ENCODE measurements at regions not wholly inside any gene's neighbourhood (a gene's known extent, or its start where the extent isn't known, plus 50 kb on each side); places are given as distances from the start of the nearest gene placed in this dataset.

DNA sequence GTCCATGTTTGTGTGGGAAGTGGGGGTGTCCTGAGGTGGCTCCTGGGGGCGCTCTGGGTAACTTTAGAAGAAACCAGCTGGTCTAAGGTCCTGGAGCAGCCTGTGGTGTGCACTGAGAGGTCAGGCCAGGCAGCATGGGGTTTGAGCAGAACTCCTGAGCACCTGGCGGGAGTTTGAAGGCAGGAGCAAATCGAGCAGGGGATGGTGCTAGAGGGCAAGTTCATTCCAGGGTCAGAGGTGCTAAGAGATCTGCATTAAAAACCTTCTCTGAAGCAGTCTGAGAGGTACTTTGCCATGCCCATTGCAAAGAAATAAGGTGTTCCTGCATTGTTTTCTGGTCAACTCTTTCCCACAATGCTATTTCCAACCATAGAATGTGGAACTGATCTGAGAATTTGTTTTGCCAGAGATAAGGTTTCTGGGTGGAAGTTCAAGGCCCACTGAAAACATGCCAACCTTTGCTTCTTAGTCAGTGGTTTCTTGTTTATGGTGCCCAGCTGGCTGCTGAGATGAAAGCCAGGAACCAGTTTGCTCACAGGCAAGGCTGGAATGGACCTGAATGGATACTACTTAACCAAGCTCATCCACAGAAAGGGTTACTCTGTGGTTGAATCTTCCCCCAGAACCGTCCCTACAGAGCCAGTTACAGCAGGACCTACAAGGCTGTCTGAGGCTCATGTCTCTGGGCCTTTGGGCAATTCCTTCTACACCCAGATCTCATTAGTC lies 136.3 kb upstream of the TMEM72 start:
- H3K27me3 Mint-ChIP-seq (ENCODE audit: unreplicated experiment), result peaks cover 1% of the 10 kb centered on the region
- H3K36me3 Mint-ChIP-seq (ENCODE audit: low read depth, unreplicated experiment), result no peaks in the 10 kb centered on the region
- TF ChIP-seq, protein P1, sequence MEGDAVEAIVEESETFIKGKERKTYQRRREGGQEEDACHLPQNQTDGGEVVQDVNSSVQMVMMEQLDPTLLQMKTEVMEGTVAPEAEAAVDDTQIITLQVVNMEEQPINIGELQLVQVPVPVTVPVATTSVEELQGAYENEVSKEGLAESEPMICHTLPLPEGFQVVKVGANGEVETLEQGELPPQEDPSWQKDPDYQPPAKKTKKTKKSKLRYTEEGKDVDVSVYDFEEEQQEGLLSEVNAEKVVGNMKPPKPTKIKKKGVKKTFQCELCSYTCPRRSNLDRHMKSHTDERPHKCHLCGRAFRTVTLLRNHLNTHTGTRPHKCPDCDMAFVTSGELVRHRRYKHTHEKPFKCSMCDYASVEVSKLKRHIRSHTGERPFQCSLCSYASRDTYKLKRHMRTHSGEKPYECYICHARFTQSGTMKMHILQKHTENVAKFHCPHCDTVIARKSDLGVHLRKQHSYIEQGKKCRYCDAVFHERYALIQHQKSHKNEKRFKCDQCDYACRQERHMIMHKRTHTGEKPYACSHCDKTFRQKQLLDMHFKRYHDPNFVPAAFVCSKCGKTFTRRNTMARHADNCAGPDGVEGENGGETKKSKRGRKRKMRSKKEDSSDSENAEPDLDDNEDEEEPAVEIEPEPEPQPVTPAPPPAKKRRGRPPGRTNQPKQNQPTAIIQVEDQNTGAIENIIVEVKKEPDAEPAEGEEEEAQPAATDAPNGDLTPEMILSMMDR (IDR thresholded peaks at IDR 0.05; ENCODE audit: unreplicated experiment), result no peak
- H3K9me3 Mint-ChIP-seq (ENCODE audit: unreplicated experiment), result no peaks in the 10 kb centered on the region
- no peak for DNase-seq (ENCODE audit: low spot score)
- no peak overlapping the region for H3K27ac Mint-ChIP-seq (ENCODE audit: unreplicated experiment)
- H3K4me3 Mint-ChIP-seq (ENCODE audit: unreplicated experiment), result no peak overlapping the region
- H3K4me1 Mint-ChIP-seq (ENCODE audit: unreplicated experiment), result no peaks in the 10 kb centered on the region

DNA sequence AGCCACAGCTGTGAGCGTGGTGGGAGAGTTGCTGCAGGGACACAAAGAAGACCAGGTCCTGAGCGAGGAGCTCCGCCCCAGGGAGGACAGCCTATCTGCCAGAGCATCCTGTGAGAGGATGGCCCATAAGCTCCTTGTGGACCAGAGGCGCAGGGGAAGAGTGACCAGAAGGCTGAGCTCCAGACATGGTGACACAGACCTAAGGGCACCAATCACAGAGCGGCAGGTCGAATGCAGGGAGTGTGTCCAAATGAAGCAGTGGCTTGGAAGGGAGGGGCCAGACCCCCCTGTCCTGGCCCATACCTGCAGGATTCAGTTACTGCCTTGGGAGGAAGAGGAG lies 135.8 kb upstream of the TMEM72 start:
- Mint-ChIP-seq H3K27ac (ENCODE audit: unreplicated experiment) (no peak overlapping the region), H3K36me3 (ENCODE audit: low read depth, unreplicated experiment) (no peaks in the 10 kb centered on the region), H3K4me3 (ENCODE audit: unreplicated experiment) (no peak overlapping the region), H3K9me3 (ENCODE audit: unreplicated experiment) (no peaks in the 10 kb centered on the region), H3K27me3 (ENCODE audit: unreplicated experiment) (peaks cover 1% of the 10 kb centered on the region), H3K4me1 (ENCODE audit: unreplicated experiment) (no peaks in the 10 kb centered on the region)
- no peak for DNase-seq (ENCODE audit: low spot score)
- TF ChIP-seq, protein P1 (IDR thresholded peaks at IDR 0.05; ENCODE audit: unreplicated experiment), result no peak

DNA sequence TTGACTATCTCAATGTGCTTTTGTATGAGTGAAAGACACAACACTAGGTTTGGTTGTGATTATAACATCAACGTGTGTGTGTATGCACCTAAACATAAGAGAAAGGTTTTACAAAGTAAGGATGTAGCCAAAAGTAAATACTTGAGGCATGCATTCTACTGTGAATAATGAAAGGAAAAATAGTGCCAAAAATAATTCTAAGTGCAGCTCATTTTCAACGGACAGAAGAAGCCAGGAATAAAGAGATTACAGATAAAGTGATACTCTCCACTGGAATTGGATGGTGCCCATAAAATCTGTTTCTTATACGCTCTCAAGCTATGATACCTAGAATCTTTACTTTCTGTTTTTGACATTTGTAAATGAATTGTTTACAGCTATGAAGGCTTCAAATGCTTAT lies 135.0 kb upstream of the TMEM72 start:
- Mint-ChIP-seq H3K4me3 (ENCODE audit: unreplicated experiment) (no peak overlapping the region), H3K27ac (ENCODE audit: unreplicated experiment) (no peak overlapping the region), H3K36me3 (ENCODE audit: low read depth, unreplicated experiment) (no peaks in the 10 kb centered on the region), H3K9me3 (ENCODE audit: unreplicated experiment) (no peaks in the 10 kb centered on the region), H3K4me1 (ENCODE audit: unreplicated experiment) (no peaks in the 10 kb centered on the region), H3K27me3 (ENCODE audit: unreplicated experiment) (peaks cover 1% of the 10 kb centered on the region)
- DNase-seq (ENCODE audit: low spot score), result no peak
- TF ChIP-seq, protein P1 (IDR thresholded peaks at IDR 0.05; ENCODE audit: unreplicated experiment), result no peak

DNA sequence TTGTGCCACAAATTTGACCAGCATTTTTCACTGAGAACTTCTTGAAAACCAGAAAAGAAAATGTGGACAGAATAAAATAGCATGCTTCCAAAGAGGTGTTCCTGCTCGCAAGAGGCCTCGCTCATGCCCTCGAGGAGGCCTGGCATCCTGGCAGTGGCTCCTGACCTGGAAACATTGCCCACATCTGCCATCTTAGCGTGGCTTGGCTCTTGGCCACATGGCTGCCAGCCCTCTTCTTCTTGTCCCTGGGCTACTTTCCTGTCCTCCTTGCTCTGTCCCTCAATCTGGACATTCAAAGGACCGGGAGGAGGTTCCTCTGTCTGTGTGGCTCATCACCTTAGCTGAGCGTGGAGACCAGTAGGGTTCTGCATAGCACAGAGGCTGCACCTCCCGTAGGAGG lies 131.6 kb upstream of the TMEM72 start:
- no peak for DNase-seq (ENCODE audit: low spot score)
- H3K4me3 Mint-ChIP-seq (ENCODE audit: unreplicated experiment), result no peak overlapping the region
- no peak overlapping the region for H3K27ac Mint-ChIP-seq (ENCODE audit: unreplicated experiment)
- peaks cover 3% of the 10 kb centered on the region for H3K27me3 Mint-ChIP-seq (ENCODE audit: unreplicated experiment)
- H3K4me1 Mint-ChIP-seq (ENCODE audit: unreplicated experiment), result no peaks in the 10 kb centered on the region
- no peaks in the 10 kb centered on the region for H3K9me3 Mint-ChIP-seq (ENCODE audit: unreplicated experiment)
- TF ChIP-seq, protein P1 (IDR thresholded peaks at IDR 0.05; ENCODE audit: unreplicated experiment), result no peak
- no peaks in the 10 kb centered on the region for H3K36me3 Mint-ChIP-seq (ENCODE audit: low read depth, unreplicated experiment)

DNA sequence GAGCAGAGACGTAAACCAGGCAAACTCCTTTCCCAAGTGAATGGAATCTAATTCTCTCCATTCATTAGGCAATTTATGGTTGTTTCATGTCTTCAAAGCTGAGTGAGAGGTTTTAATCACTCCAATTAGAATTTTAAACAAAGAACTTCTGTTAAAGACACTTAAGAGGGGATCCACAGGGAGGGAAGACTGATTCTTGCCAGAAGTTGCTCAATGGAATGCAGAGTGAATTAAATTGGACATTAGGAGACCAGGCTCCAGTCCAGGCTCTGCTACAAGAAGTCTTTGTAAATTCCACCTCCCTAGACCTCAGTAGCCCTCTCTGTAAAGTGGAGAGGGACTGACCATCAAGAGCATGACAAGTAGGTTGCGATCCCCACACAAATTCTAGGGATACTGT lies 130.7 kb upstream of the TMEM72 start:
- TF ChIP-seq, protein P1 (IDR thresholded peaks at IDR 0.05; ENCODE audit: unreplicated experiment), result no peak
- Mint-ChIP-seq H3K9me3 (ENCODE audit: unreplicated experiment) (no peaks in the 10 kb centered on the region), H3K27ac (ENCODE audit: unreplicated experiment) (no peak overlapping the region), H3K36me3 (ENCODE audit: low read depth, unreplicated experiment) (no peaks in the 10 kb centered on the region), H3K4me1 (ENCODE audit: unreplicated experiment) (no peaks in the 10 kb centered on the region), H3K4me3 (ENCODE audit: unreplicated experiment) (no peak overlapping the region), H3K27me3 (ENCODE audit: unreplicated experiment) (peaks cover 3% of the 10 kb centered on the region)
- DNase-seq (ENCODE audit: low spot score), result no peak
